ENCODE measurements at regions not wholly inside any gene's neighbourhood (a gene's known extent, or its start where the extent isn't known, plus 50 kb on each side); places are given as distances from the start of the nearest gene placed in this dataset.
"Not testable (repeated sequence)": the region's sequence is repeated elsewhere in the genome, so short reads cannot be mapped to it uniquely, and the experiment has no call there.

- DNase-seq = no peak
Measured at GRCh38 chr2:217360111-217360510, 500.2 kb upstream of the TNP1 start.

GRCh38 chr2:217357886-217358620 is 498.2 kb upstream of the TNP1 start:
- DNase-seq = no peak

GRCh38 chr2:217356781-217357180 is 496.9 kb upstream of the TNP1 start:
- no peak for DNase-seq

GRCh38 chr2:217356142-217356541 is 496.3 kb upstream of the TNP1 start:
- no peak for DNase-seq

- DNase-seq = no peak
Measured at GRCh38 chr2:217353591-217353990, 493.7 kb upstream of the TNP1 start.

- no peak for DNase-seq
Measured at GRCh38 chr2:217351378-217351777, 491.5 kb upstream of the TNP1 start.

GRCh38 chr2:217349251-217349650 is 489.4 kb upstream of the TNP1 start:
- DNase-seq = no peak

GRCh38 chr2:217347630-217348029 is 487.8 kb upstream of the TNP1 start:
- DNase-seq = not testable (repeated sequence)

- DNase-seq = not testable (repeated sequence)
Measured at GRCh38 chr2:217346043-217346442, 486.2 kb upstream of the TNP1 start.

GRCh38 chr2:217340899-217341298 is 481.0 kb upstream of the TNP1 start:
- no peak for DNase-seq

- DNase-seq = no peak
Measured at GRCh38 chr2:217340176-217340575, 480.3 kb upstream of the TNP1 start.

- no peak for DNase-seq
Measured at GRCh38 chr2:217339753-217340152, 479.9 kb upstream of the TNP1 start.

- no peak for DNase-seq
Measured at GRCh38 chr2:217338306-217338916, 478.5 kb upstream of the TNP1 start.

- no peak for DNase-seq
Measured at GRCh38 chr2:217337771-217338170, 477.9 kb upstream of the TNP1 start.

- no peak for DNase-seq
Measured at GRCh38 chr2:217336694-217337093, 476.8 kb upstream of the TNP1 start.

- DNase-seq = no peak
Measured at GRCh38 chr2:217335341-217335966, 475.6 kb upstream of the TNP1 start.

GRCh38 chr2:217334561-217334960 is 474.7 kb upstream of the TNP1 start:
- no peak for DNase-seq

- no peak for DNase-seq
Measured at GRCh38 chr2:217332866-217333265, 473.0 kb upstream of the TNP1 start.

- DNase-seq = no peak
Measured at GRCh38 chr2:217332417-217332791, 472.5 kb upstream of the TNP1 start.

- no peak for DNase-seq
Measured at GRCh38 chr2:217331523-217332416, 471.9 kb upstream of the TNP1 start.

GRCh38 chr2:217330647-217331046 is 470.8 kb upstream of the TNP1 start:
- no peak for DNase-seq

GRCh38 chr2:217329023-217329431 is 469.2 kb upstream of the TNP1 start:
- no peak for DNase-seq

GRCh38 chr2:217328622-217328978 is 468.7 kb upstream of the TNP1 start:
- no peak for DNase-seq
